GM12878 (cell line): ENCODE measurements at regions not wholly inside any gene's neighbourhood (a gene's known extent, or its start where the extent isn't known, plus 50 kb on each side); places are given as distances from the start of the nearest gene placed in this dataset.
A peak's percentile ranks its signal among the peaks of the same experiment; 100 is the strongest.

ENCODE experiments used
- ATAC-seq: fragments of 200-7000 bp; cut with Tn5 transposase; 3 replicates; pipeline ENCODE4 v1.9.1; 2020; ENCODE audit warnings: mild to moderate bottlenecking, moderate library complexity
- BruUV-seq: library from RNA; stranded (reverse); fragments of 400-500 nt; replicated peaks from 2 replicates; lab custom pipeline; 2021; lab: Mats Ljungman, UMichigan
- CTCF ChIA-PET: fragments of 300-600 bp; sonication (Branson Sonifier 250); formaldehyde crosslinking; extraction: SDS; loops from one replicate; lab custom pipeline; 2021; ENCODE audit warnings: inconsistent platforms; lab: Yijun Ruan, JAX
- POLR2A ChIA-PET: fragments of 350-600 bp; formaldehyde crosslinking; extraction: SDS; loops from one replicate; lab custom pipeline; 2021; ENCODE audit warnings: inconsistent platforms; lab: Charles Lee
- RAD21 ChIA-PET: fragments of 300-600 bp; sonication (Branson Sonifier 250); formaldehyde crosslinking; loops from one replicate; lab custom pipeline; 2023; ENCODE audit warnings: antibody characterized with exemption; ENCODE audit not compliant: unreplicated experiment; lab: Charles Lee
- SMC1A ChIA-PET: fragments of 300-600 bp; sonication (Branson Sonifier 250); formaldehyde crosslinking; loops from one replicate; lab custom pipeline; 2023; ENCODE audit not compliant: unreplicated experiment, uncharacterized antibody; lab: Charles Lee
- DNase-seq: peaks from one replicate; pipeline ENCODE4 v3.0.0-alpha.2; 2011; ENCODE audit warnings: low read depth, low spot score
- FAIRE-seq: peaks from 3 replicates; lab custom pipeline; 2011; peaks lifted over from hg19 to GRCh38; lab: Jason Lieb, UNC
- H2AFZ ChIP-seq: 2 replicates; pipeline ENCODE4 v1.6.0; 2011; ENCODE audit warnings: low read depth, low read length, control low read depth; ENCODE audit not compliant: control insufficient read depth
- H3K27ac ChIP-seq: 2 replicates; pipeline ENCODE4 v1.5.1; 2011; ENCODE audit warnings: control low read depth; ENCODE audit not compliant: control insufficient read depth, insufficient read depth
- H3K27me3 ChIP-seq, 2 experiments: replicated peaks in 1 of 2; 2 replicates each; pipeline versions ENCODE4 v1.6.0 to v1.6.1; 2011; ENCODE audit warnings: low read length in 1 of 2; ENCODE audit not compliant: control insufficient read depth in 2 of 2, insufficient read depth in 2 of 2
- H3K36me3 ChIP-seq, 2 experiments: 2 replicates each; pipeline ENCODE4 v1.5.1; 2011; ENCODE audit warnings: low read length in 1 of 2; ENCODE audit not compliant: control insufficient read depth in 2 of 2, insufficient read depth in 2 of 2
- H3K4me1 ChIP-seq: 2 replicates; pipeline ENCODE4 v1.6.1; 2011; ENCODE audit warnings: mild to moderate bottlenecking, low read length, moderate library complexity, mixed read lengths; ENCODE audit not compliant: control insufficient read depth, insufficient read depth
- H3K4me2 ChIP-seq: 2 replicates; pipeline ENCODE4 v1.6.0; 2011; ENCODE audit warnings: control low read depth; ENCODE audit not compliant: control insufficient read depth, insufficient read depth
- H3K4me3 ChIP-seq: fragments of 200-600 bp; sonication (generic); 2 replicates; pipeline ENCODE4 v1.5.1; 2016
- H3K79me2 ChIP-seq: 2 replicates; pipeline ENCODE4 v1.6.0; 2011; ENCODE audit warnings: low read length; ENCODE audit not compliant: control insufficient read depth, insufficient read depth
- H3K9ac ChIP-seq: 2 replicates; pipeline ENCODE4 v1.8.0; 2011; ENCODE audit warnings: low read length, control low read depth, mixed read lengths; ENCODE audit not compliant: control insufficient read depth, insufficient read depth
- H3K9me3 ChIP-seq: replicated peaks from 3 replicates; pipeline ENCODE4 v1.5.1; 2011; ENCODE audit warnings: mild to moderate bottlenecking, low read length; ENCODE audit not compliant: control insufficient read depth, insufficient read depth
- H4K20me1 ChIP-seq: 2 replicates; pipeline ENCODE4 v1.6.0; 2011; ENCODE audit not compliant: control insufficient read depth, insufficient read depth
- BCLAF1 ChIP-seq: fragments of 450-650 bp; IDR thresholded peaks from 2 replicates; pipeline ENCODE4 v1.6.1; 2017; ENCODE audit warnings: antibody characterized with exemption, mild to moderate bottlenecking, moderate library complexity
- EED ChIP-seq: sonication (generic); IDR thresholded peaks from 2 replicates; pipeline ENCODE4 v1.6.1; 2016; ENCODE audit warnings: antibody characterized with exemption, low read depth
- EGR1 ChIP-seq, 2 experiments: IDR thresholded peaks; 1 replicate in 1 of 2; 2 replicates in 1 of 2; pipeline ENCODE4 v1.6.1; 2011 to 2012; ENCODE audit warnings: low read depth in 2 of 2, low read length in 2 of 2, borderline replicate concordance in 1 of 2, mild to moderate bottlenecking in 1 of 2, moderate library complexity in 1 of 2
- IRF4 ChIP-seq: IDR thresholded peaks from 2 replicates; pipeline ENCODE4 v1.6.1; 2011; ENCODE audit warnings: low read depth, low read length
- JUNB ChIP-seq: IDR thresholded peaks from 2 replicates; pipeline ENCODE4 v1.6.1; 2016; ENCODE audit warnings: antibody characterized with exemption, mild to moderate bottlenecking
- KLF5 ChIP-seq: fragments of 450-650 bp; IDR thresholded peaks from 2 replicates; pipeline ENCODE4 v1.6.1; 2014; ENCODE audit warnings: mild to moderate bottlenecking; ENCODE audit not compliant: partially characterized antibody
- LARP7 ChIP-seq: fragments of 450-650 bp; IDR thresholded peaks from 2 replicates; pipeline ENCODE4 v1.6.1; 2017; ENCODE audit warnings: mild to moderate bottlenecking
- NFYB ChIP-seq: IDR thresholded peaks from 2 replicates; pipeline ENCODE4 v1.6.1; 2011; ENCODE audit warnings: low read depth, mild to moderate bottlenecking, low read length, improper control_type of control experiment, moderate library complexity; ENCODE audit not compliant: insufficient read depth
- SIX5 ChIP-seq: IDR thresholded peaks from 2 replicates; pipeline ENCODE4 v1.6.1; 2011; ENCODE audit warnings: mild to moderate bottlenecking, low read depth, low read length, moderate library complexity; ENCODE audit not compliant: severe bottlenecking
- SMC3 ChIP-seq: IDR thresholded peaks from 2 replicates; pipeline ENCODE4 v1.6.1; 2011; ENCODE audit warnings: low read length, improper control_type of control experiment, borderline replicate concordance
- USF2 ChIP-seq: IDR thresholded peaks from 2 replicates; pipeline ENCODE4 v1.6.1; 2011; ENCODE audit warnings: low read depth, low read length, improper control_type of control experiment, borderline replicate concordance
- ZNF217 ChIP-seq: fragments of 450-650 bp; IDR thresholded peaks from 2 replicates; pipeline ENCODE4 v1.6.1; 2017; ENCODE audit warnings: antibody characterized with exemption, mild to moderate bottlenecking
- WGBS: methylation state at CpG from one replicate; pipeline ENCODE4 v1.1.6; 2016; ENCODE audit warnings: low lambda C conversion rate; ENCODE audit not compliant: insufficient replicate concordance, insufficient coverage; ENCODE audit errors: missing lambda C conversion rate; 5-methylcytosine and 5-hydroxymethylcytosine counted together
- in situ Hi-C: fragments of 300-500 bp; cut with MboI; formaldehyde crosslinking; loops from 9 replicates; pipeline ENCODE4 v1.14.3; 2018; ENCODE audit warnings: mixed read lengths
- intact Hi-C: fragments of 100-400 bp; cut with micrococcal nuclease; formaldehyde crosslinking; loops from one replicate; pipeline ENCODE4 v1.14.2; 2022; ENCODE audit not compliant: unreplicated experiment
- TF ChIP-seq, protein P1 (sequence below), 3 experiments: IDR thresholded peaks in 2 of 3; conservative IDR thresholded peaks in 1 of 3; 2 replicates each; pipeline ENCODE4 v1.5.1; 2011; ENCODE audit warnings: low read depth in 3 of 3, low read length in 3 of 3, mild to moderate bottlenecking in 3 of 3, control low read depth in 2 of 3, moderate library complexity in 2 of 3, inconsistent platforms in 1 of 3, mixed read lengths in 1 of 3; ENCODE audit not compliant: control insufficient read depth in 2 of 3, insufficient read depth in 1 of 3; ENCODE audit errors: extremely low read depth in 1 of 3
- TF ChIP-seq, protein P2 (sequence below): fragments of 450-650 bp; IDR thresholded peaks from 2 replicates; pipeline ENCODE4 v1.6.1; 2017; ENCODE audit warnings: borderline replicate concordance

GRCh38 chr1:25037174-25038074, 107.3 kb upstream of the RUNX3 start:
- FAIRE-seq = peak; percentile 78
- Histone ChIP-seq H4K20me1 (no peaks in the 10 kb centered on the region), H2AFZ (no peak overlapping the region; the same call in 1 of the 2 replicates), H3K4me2 (peak overlapping the region; percentile 56), H3K9ac (no peak overlapping the region), H3K79me2 (peaks cover 44% of the 10 kb centered on the region), H3K27ac (peak overlapping the region; percentile 69), H3K4me1 (peaks cover 51% of the 10 kb centered on the region), H3K36me3 (no peaks in the 10 kb centered on the region; a peak in 1 of 4 replicates), H3K9me3 (no peaks in the 10 kb centered on the region; the same call in 1 of the 3 replicates), H3K4me3 (no peak overlapping the region), H3K27me3 (no peaks in the 10 kb centered on the region)
- 13% methylated on average over 8 of the region's 11 CpGs for WGBS
- in situ Hi-C loops (loop anchor here (5.0 kb wide), 1 partner anchor 190 kb away; no protein-coding TSS in a partner anchor), intact Hi-C loops (loop anchor here (1.0 to 10.0 kb wide), 6 partner anchors 63 to 189 kb away; partner anchors contain the start of gene RUNX3)
- ChIA-PET CTCF (interaction anchor here (0.5 to 12.3 kb wide), 45 partner anchors 9 to 642 kb away, joined by 3 to 396 read pairs (median 5); partner anchors contain the start of genes RUNX3 and SYF2), RAD21 (interaction anchor here (0.7 to 8.9 kb wide), 23 partner anchors 9 to 189 kb away, joined by 3 to 214 read pairs (median 4); partner anchors contain the start of gene RUNX3), POLR2A (interaction anchor here (0.5 to 8.2 kb wide), 9 partner anchors 14 to 146 kb away, joined by 3 to 169 read pairs (median 6); partner anchors contain the start of gene RUNX3), SMC1A (interaction anchor here (0.6 to 10.3 kb wide), 28 partner anchors 9 to 282 kb away, joined by 3 to 292 read pairs (median 6); partner anchors contain the start of gene RUNX3)
- ATAC-seq = peak; percentile 33
- BruUV-seq = no TSS peak
- DNase-seq = no peak
- TF ChIP-seq BCLAF1 (no peak), EGR1 (IDR thresholded peaks at IDR 0.05; ENCODE audit: borderline replicate concordance in 1 of 2, low read depth in 2 of 2, low read length in 2 of 2) (no peak), IRF4 (0 out of 2 replicates have a peak, but pooled peaks have one; percentile 28), SMC3 (peak; percentile 64; the same call in 1 of the 2 replicates), USF2 (no peak), LARP7 (0 out of 2 replicates have a peak, but pooled peaks have one; percentile 33), KLF5 (peak; percentile 67), EED (0 out of 2 replicates have a peak, but pooled peaks have one; percentile 43), SIX5 (no peak), ZNF217 (no peak), NFYB (no peak), JUNB (no peak)
- TF ChIP-seq, protein P1, sequence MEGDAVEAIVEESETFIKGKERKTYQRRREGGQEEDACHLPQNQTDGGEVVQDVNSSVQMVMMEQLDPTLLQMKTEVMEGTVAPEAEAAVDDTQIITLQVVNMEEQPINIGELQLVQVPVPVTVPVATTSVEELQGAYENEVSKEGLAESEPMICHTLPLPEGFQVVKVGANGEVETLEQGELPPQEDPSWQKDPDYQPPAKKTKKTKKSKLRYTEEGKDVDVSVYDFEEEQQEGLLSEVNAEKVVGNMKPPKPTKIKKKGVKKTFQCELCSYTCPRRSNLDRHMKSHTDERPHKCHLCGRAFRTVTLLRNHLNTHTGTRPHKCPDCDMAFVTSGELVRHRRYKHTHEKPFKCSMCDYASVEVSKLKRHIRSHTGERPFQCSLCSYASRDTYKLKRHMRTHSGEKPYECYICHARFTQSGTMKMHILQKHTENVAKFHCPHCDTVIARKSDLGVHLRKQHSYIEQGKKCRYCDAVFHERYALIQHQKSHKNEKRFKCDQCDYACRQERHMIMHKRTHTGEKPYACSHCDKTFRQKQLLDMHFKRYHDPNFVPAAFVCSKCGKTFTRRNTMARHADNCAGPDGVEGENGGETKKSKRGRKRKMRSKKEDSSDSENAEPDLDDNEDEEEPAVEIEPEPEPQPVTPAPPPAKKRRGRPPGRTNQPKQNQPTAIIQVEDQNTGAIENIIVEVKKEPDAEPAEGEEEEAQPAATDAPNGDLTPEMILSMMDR (IDR thresholded peaks at IDR 0.05 in 2 of 3, conservative IDR thresholded peaks at IDR 0.05 in 1 of 3; ENCODE audit: control insufficient read depth in 2 of 3, extremely low read depth in 1 of 3, insufficient read depth in 1 of 3, low read depth in 3 of 3, low read length in 3 of 3) = peak; percentile 67 to 90 (median 79)
- TF ChIP-seq, protein P2, sequence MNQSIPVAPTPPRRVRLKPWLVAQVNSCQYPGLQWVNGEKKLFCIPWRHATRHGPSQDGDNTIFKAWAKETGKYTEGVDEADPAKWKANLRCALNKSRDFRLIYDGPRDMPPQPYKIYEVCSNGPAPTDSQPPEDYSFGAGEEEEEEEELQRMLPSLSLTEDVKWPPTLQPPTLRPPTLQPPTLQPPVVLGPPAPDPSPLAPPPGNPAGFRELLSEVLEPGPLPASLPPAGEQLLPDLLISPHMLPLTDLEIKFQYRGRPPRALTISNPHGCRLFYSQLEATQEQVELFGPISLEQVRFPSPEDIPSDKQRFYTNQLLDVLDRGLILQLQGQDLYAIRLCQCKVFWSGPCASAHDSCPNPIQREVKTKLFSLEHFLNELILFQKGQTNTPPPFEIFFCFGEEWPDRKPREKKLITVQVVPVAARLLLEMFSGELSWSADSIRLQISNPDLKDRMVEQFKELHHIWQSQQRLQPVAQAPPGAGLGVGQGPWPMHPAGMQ = no peak
